ENCODE measurements at regions not wholly inside any gene's neighbourhood (a gene's known extent, or its start where the extent isn't known, plus 50 kb on each side); places are given as distances from the start of the nearest gene placed in this dataset.

DNA sequence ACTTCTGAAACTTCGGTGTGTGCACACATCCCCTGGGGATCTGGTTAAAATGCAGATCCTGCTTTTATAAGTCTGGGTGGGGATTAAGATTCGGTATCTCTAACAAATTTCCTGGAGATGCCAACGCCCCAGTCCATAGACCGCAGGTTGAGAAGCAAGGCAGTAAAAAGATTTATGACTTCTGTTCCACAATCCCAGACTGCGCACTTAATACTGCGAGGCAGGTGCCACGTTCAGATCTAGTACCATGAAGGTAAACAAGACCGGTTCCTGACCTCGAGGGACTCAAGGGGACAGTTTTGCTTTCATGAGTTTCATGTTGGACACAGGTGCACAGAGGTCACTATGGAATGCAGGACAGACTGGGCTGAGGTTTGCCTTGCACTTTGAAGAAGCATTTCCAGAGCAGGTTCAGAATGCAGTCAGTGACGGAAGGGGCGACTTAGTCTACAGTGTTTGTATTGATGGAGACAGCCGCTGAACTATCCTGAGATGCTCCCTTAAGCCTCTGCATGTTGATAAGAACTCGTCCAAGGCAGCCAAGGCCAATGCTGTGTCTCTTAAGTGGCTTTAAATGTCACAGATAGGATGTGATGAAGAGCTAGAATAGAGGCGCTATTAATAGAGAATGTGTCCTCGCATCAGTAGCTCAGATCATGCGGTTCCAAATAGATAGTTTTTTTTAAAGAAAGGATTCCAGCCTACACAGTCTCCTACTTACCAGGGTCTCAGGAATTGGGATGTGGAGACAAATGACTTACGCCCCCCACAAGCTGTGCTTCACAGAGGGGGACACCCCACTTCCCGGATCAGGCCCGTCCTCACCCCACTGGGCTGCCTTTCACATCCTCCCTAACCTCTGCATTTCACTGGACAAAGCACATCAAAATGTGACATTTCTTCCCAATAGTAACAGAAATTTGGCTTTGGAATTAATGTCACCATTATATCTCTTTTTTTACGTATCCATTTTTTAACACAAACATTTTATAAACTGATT, 97.1 kb upstream of the IRS2 start:
- no peak for DNase-seq (ENCODE audit: low read depth)
- TF ChIP-seq CTCF (conservative IDR thresholded peaks at IDR 0.05; ENCODE audit: low read depth, low read length): no peak
- H3K4me3 ChIP-seq (ENCODE audit: low read depth, low read length): no peak overlapping the region

DNA sequence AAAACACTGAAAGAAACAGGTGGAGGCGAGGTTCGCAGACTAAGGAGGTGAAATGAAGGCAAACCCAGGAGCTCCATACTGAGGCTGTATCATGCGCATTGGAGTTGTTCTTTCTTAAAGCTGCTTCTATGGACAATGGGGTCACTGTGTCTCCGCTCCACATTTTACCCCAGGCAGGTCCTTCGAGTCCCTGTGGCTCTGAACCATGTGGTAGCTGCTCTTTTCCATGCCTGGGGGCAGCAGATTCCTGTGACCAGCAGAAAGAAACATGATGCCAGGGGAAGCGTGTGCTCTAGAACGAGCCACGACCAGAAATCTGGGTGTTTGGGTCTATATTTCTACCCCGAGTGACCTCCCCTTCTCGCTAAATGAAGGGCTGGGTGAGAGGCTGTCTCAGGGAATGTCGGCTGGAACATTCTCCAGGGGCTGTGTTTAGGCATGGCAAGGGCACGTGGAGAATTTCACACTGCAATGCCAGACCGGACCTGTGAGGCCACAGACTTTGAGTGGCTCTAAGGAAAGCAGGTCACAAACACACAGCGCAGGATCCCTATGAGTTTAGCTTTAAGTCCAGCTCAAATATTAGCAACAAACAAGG, 95.7 kb upstream of the IRS2 start:
- DNase-seq (ENCODE audit: low read depth): no peak
- H3K4me3 ChIP-seq (ENCODE audit: low read depth, low read length): no peak overlapping the region
- no peak for TF ChIP-seq CTCF (conservative IDR thresholded peaks at IDR 0.05; ENCODE audit: low read depth, low read length)

DNA sequence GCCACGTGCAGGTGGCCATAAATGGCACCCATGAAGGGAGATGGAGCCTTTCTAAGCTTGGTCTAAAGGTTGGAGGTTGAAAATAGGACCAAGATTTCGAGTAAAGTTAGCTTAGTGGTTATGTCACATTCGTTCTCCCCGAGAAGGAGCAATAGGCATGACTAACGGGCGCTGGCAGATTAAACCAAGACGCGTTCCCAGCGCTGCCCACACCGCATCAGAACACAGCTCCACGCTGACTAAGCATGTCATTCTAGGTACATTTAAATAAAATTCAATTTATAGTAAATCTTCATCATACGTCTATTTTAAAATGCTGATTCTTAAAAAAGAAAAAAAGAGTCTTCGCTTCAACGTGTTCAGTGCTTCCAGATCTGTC, 95.0 kb upstream of the IRS2 start:
- no peak for DNase-seq (ENCODE audit: low read depth)
- no peak overlapping the region for H3K4me3 ChIP-seq (ENCODE audit: low read depth, low read length)
- TF ChIP-seq CTCF (conservative IDR thresholded peaks at IDR 0.05; ENCODE audit: low read depth, low read length): no peak

DNA sequence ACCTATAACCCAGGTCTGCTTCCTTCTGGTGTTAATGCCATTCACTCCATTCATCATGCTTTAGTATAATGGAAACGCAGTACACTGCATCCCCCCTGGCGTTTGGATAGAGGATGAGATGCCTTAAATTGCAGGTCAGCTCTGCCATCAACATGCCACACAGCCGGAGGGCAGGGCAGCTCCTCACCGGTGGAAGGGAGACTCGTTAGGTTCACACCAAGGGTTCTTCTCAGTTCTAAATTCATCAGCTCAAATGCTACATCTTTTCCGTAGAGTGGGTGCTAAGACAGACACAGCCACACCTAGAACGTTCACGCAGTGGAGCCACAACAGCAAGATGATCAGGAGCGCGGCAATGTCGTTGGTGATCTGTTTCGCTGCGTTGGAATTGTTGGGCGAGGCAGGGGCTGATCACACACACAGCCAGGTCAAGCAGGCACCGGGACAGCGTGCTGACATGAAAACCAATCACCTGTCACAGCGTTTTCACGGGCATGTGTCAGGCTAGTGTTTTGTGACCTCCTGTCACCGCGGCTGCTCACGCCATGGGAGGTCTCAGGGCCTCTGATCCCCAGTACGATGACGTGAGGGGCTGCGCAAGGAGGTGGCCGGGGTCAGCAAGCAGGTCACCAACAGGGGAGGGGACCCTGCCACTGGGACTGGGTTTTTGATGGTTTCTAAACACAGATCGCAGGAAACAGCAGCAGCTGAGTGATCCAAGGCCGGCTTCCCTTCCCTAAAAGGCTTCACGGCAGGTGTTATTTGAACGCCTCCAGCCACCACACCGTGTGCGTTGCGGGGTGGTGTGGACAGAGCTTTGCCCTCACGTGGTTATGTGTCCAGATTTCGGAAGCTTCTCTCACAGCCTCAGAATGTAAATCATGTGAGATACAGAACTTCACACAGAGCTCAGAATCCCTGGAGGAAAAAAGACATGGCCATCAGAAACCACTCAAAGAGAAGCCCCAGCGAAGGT, 94.3 kb upstream of the IRS2 start:
- no peak for TF ChIP-seq CTCF (conservative IDR thresholded peaks at IDR 0.05; ENCODE audit: low read depth, low read length)
- H3K4me3 ChIP-seq (ENCODE audit: low read depth, low read length): no peak overlapping the region
- DNase-seq (ENCODE audit: low read depth): no peak

GRCh38 chr13:109879338-109879737, 93.0 kb upstream of the IRS2 start:
- no peak for DNase-seq (ENCODE audit: low read depth)
- no peak overlapping the region for H3K4me3 ChIP-seq (ENCODE audit: low read depth, low read length)
- TF ChIP-seq CTCF (conservative IDR thresholded peaks at IDR 0.05; ENCODE audit: low read depth, low read length): no peak

- no peak for DNase-seq (ENCODE audit: low read depth)
- TF ChIP-seq CTCF (conservative IDR thresholded peaks at IDR 0.05; ENCODE audit: low read depth, low read length): no peak
These were observed 91.4 kb upstream of the IRS2 start for GRCh38 chr13:109877809-109878208.

More at GRCh38 chr13:109877809-109878208, 91.4 kb upstream of the IRS2 start:
- no peak overlapping the region for H3K4me3 ChIP-seq (ENCODE audit: low read depth, low read length)
